ENCODE measurements at regions not wholly inside any gene's neighbourhood (a gene's known extent, or its start where the extent isn't known, plus 50 kb on each side); places are given as distances from the start of the nearest gene placed in this dataset.

DNA sequence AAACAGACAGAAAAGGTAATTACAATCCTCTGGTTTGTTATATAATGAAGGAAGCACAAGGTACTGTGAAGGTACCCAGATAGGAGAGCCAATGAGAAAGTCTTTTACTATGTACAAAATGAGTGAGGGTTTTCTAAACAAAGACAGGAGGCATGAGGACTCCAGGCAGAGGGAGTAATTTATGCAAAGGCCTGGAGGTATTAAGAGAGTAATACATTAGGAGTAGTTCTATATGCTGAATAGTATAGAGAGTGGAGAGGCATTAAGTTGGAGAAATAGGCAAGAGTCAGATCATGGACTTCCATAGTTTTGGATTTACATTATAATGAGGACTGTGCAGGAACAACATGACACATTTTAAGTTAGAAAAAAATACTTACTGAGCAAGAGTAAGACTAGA lies 216.0 kb downstream of the SCG2 start:
- POLR2A ChIA-PET, result no interaction called here

DNA sequence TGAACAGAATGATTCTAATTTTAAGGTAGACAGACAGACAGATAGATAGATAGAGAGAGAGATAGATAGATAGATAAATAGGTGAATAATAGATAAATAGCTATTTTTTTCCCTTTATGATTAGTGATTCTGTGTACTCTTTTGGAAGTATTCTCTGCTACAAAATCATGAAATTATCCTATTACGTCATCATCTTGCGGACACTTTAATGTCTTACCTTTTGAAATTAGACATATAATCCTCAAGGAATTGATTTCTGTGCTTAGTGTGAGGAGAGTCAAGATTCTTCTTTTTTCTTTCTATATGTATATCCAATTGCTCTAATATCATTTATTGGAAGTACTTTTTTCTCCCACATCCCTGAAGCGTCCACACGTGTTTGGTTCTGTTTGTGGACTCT lies 215.2 kb downstream of the SCG2 start:
- DNase-seq, result no peak
- no peak for TF ChIP-seq EZH2 (IDR thresholded peaks at IDR 0.05; ENCODE audit: borderline replicate concordance, insufficient read depth, low read depth, low read length, poor library complexity, severe bottlenecking)
- H3K4me1 Mint-ChIP-seq, result no peaks in the 10 kb centered on the region
- H3K4me2 ChIP-seq (replicated peaks; ENCODE audit: low read depth, low read length, poor library complexity, severe bottlenecking), result no peak overlapping the region
- no peak for ATAC-seq (ENCODE audit: low read depth)
- no peaks in the 10 kb centered on the region for H3K27me3 Mint-ChIP-seq
- H3K79me2 ChIP-seq (ENCODE audit: control insufficient read depth, insufficient read depth, low read length), result no peaks in the 10 kb centered on the region
- no peaks in the 10 kb centered on the region for H3K4me1 ChIP-seq (ENCODE audit: control insufficient read depth in 2 of 2, insufficient read depth in 2 of 2, low read length in 2 of 2)
- ChIA-PET POLR2A (no interaction called here), CTCF (no interaction called here)
- H3K4me3 ChIP-seq (ENCODE audit: control extremely low read depth in 1 of 5, extremely low read depth in 1 of 5, insufficient read depth in 1 of 5, low read depth in 2 of 5, low read length in 4 of 5), result no peak overlapping the region
- H3K9ac ChIP-seq (ENCODE audit: low read length), result no peak overlapping the region
- no peak overlapping the region for H3K4me3 Mint-ChIP-seq
- no peak overlapping the region for H2AFZ ChIP-seq (ENCODE audit: insufficient read depth, low read depth, low read length, poor library complexity, severe bottlenecking)
- no peaks in the 10 kb centered on the region for H3K27me3 ChIP-seq (replicated peaks in 1 of 4; ENCODE audit: control extremely low read depth in 1 of 4, control insufficient read depth in 3 of 4, insufficient read depth in 4 of 4, low read length in 3 of 4)
- H4K20me1 ChIP-seq (ENCODE audit: control insufficient read depth, insufficient read depth, low read length, poor library complexity, severe bottlenecking), result no peaks in the 10 kb centered on the region
- no peaks in the 10 kb centered on the region for H3K36me3 ChIP-seq (replicated peaks in 1 of 2; ENCODE audit: control extremely low read depth in 1 of 2, control insufficient read depth in 1 of 2, extremely low read depth in 1 of 2, insufficient read depth in 2 of 2, low read length in 1 of 2)
- no peak overlapping the region for H3K27ac Mint-ChIP-seq
- WGBS (ENCODE audit: insufficient coverage), result no CpG with 5 or more reads among the region's 4 CpGs
- no peak overlapping the region for H3K27ac ChIP-seq (ENCODE audit: low read length in 2 of 2)
- no peaks in the 10 kb centered on the region for H3K9me3 Mint-ChIP-seq (ENCODE audit: insufficient read depth)
- H3K9me3 ChIP-seq (ENCODE audit: control extremely low read depth in 1 of 3, control insufficient read depth in 2 of 3, insufficient read depth in 1 of 3, low read length in 2 of 3), result no peaks in the 10 kb centered on the region
- intact Hi-C loops (cut with micrococcal nuclease), result no loop called here

More for the DNA sequence above, 216.0 kb downstream of the SCG2 start:
- Histone ChIP-seq H3K27ac (ENCODE audit: low read length in 2 of 2) (no peak overlapping the region), H3K4me1 (ENCODE audit: control insufficient read depth in 2 of 2, insufficient read depth in 2 of 2, low read length in 2 of 2) (no peaks in the 10 kb centered on the region), H4K20me1 (ENCODE audit: control insufficient read depth, insufficient read depth, low read length, poor library complexity, severe bottlenecking) (no peaks in the 10 kb centered on the region), H3K27me3 (replicated peaks in 1 of 4; ENCODE audit: control extremely low read depth in 1 of 4, control insufficient read depth in 3 of 4, insufficient read depth in 4 of 4, low read length in 3 of 4) (no peaks in the 10 kb centered on the region), H3K9ac (ENCODE audit: low read length) (no peak overlapping the region), H3K4me2 (replicated peaks; ENCODE audit: low read depth, low read length, poor library complexity, severe bottlenecking) (no peak overlapping the region), H3K36me3 (replicated peaks in 1 of 2; ENCODE audit: control extremely low read depth in 1 of 2, control insufficient read depth in 1 of 2, extremely low read depth in 1 of 2, insufficient read depth in 2 of 2, low read length in 1 of 2) (no peaks in the 10 kb centered on the region), H2AFZ (ENCODE audit: insufficient read depth, low read depth, low read length, poor library complexity, severe bottlenecking) (no peak overlapping the region), H3K4me3 (ENCODE audit: control extremely low read depth in 1 of 5, extremely low read depth in 1 of 5, insufficient read depth in 1 of 5, low read depth in 2 of 5, low read length in 4 of 5) (no peak overlapping the region), H3K79me2 (ENCODE audit: control insufficient read depth, insufficient read depth, low read length) (no peaks in the 10 kb centered on the region), H3K9me3 (ENCODE audit: control extremely low read depth in 1 of 3, control insufficient read depth in 2 of 3, insufficient read depth in 1 of 3, low read length in 2 of 3) (no peaks in the 10 kb centered on the region)
- TF ChIP-seq, protein P1, sequence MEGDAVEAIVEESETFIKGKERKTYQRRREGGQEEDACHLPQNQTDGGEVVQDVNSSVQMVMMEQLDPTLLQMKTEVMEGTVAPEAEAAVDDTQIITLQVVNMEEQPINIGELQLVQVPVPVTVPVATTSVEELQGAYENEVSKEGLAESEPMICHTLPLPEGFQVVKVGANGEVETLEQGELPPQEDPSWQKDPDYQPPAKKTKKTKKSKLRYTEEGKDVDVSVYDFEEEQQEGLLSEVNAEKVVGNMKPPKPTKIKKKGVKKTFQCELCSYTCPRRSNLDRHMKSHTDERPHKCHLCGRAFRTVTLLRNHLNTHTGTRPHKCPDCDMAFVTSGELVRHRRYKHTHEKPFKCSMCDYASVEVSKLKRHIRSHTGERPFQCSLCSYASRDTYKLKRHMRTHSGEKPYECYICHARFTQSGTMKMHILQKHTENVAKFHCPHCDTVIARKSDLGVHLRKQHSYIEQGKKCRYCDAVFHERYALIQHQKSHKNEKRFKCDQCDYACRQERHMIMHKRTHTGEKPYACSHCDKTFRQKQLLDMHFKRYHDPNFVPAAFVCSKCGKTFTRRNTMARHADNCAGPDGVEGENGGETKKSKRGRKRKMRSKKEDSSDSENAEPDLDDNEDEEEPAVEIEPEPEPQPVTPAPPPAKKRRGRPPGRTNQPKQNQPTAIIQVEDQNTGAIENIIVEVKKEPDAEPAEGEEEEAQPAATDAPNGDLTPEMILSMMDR (IDR thresholded peaks at IDR 0.05), result no peak
- no peak for TF ChIP-seq EZH2 (IDR thresholded peaks at IDR 0.05; ENCODE audit: borderline replicate concordance, insufficient read depth, low read depth, low read length, poor library complexity, severe bottlenecking)
- no peaks in the 10 kb centered on the region for H3K9me3 Mint-ChIP-seq (ENCODE audit: insufficient read depth)
- ATAC-seq (ENCODE audit: low read depth) (no peak), DNase-seq (no peak)
- CTCF ChIA-PET, result no interaction called here
- H3K27me3 Mint-ChIP-seq, result no peaks in the 10 kb centered on the region
- intact Hi-C loops (cut with micrococcal nuclease), result no loop called here
- no peaks in the 10 kb centered on the region for H3K4me1 Mint-ChIP-seq
- H3K4me3 Mint-ChIP-seq, result no peak overlapping the region
- H3K27ac Mint-ChIP-seq, result no peak overlapping the region

Data from B cell (primary cell).